Endothelial cell of umbilical vein (primary cell): ENCODE measurements at regions not wholly inside any gene's neighbourhood (a gene's known extent, or its start where the extent isn't known, plus 50 kb on each side); places are given as distances from the start of the nearest gene placed in this dataset.

Experiments
- CTCF ChIP-seq, 2 donors: IDR thresholded peaks; 1 replicate in 1 of 2; 2 replicates in 1 of 2; pipeline ENCODE4 v1.5.1; 2011; ENCODE audit warnings: low read length in 2 of 2, mild to moderate bottlenecking in 2 of 2, moderate library complexity in 2 of 2, control low read depth in 1 of 2, inconsistent platforms in 1 of 2, low read depth in 1 of 2; ENCODE audit not compliant: insufficient read depth in 1 of 2; ENCODE audit errors: extremely low read depth in 1 of 2
- EZH2 ChIP-seq: IDR thresholded peaks from 2 replicates; pipeline ENCODE4 v1.6.1; 2012; ENCODE audit warnings: borderline replicate concordance, low read depth, mild to moderate bottlenecking, moderate library complexity, low read length, inconsistent platforms; ENCODE audit not compliant: severe bottlenecking
- FOS ChIP-seq: IDR thresholded peaks from 2 replicates; pipeline ENCODE4 v1.6.1; 2011; ENCODE audit warnings: mild to moderate bottlenecking, low read length, moderate library complexity, borderline replicate concordance; ENCODE audit not compliant: insufficient read depth
- MAX ChIP-seq: IDR thresholded peaks from 2 replicates; pipeline ENCODE4 v1.6.1; 2011; ENCODE audit not compliant: insufficient read depth, insufficient read length
- POLR2A ChIP-seq: IDR thresholded peaks from 2 replicates; pipeline ENCODE4 v1.6.1; 2012; ENCODE audit warnings: low read depth, mild to moderate bottlenecking, control low read depth, low read length

- TF ChIP-seq MAX: no peak
- no peak for TF ChIP-seq CTCF (IDR thresholded peaks at IDR 0.05; ENCODE audit: extremely low read depth in 1 of 2, insufficient read depth in 1 of 2, low read depth in 1 of 2, low read length in 2 of 2)
- no peak for TF ChIP-seq EZH2
- TF ChIP-seq POLR2A: no peak
- TF ChIP-seq FOS: no peak
Measured at GRCh38 chr1:60268451-60268850, 194.9 kb upstream of the C1orf87 start.
